Neural cell (in vitro differentiated cells): ENCODE measurements at regions not wholly inside any gene's neighbourhood (a gene's known extent, or its start where the extent isn't known, plus 50 kb on each side); places are given as distances from the start of the nearest gene placed in this dataset.

Experiments used
- H2AFZ ChIP-seq: fragments of 200-600, 300-800 bp; sonication (generic), shearing (Covaris generic); 2 replicates; pipeline ENCODE4 v1.6.0; 2014; ENCODE audit warnings: low read depth, mild to moderate bottlenecking, antibody characterized with exemption, low read length, moderate library complexity
- H3F3A ChIP-seq: fragments of 200-600 bp; shearing (Covaris generic); 2 replicates; pipeline ENCODE4 v1.6.1; 2016; ENCODE audit warnings: mild to moderate bottlenecking, moderate library complexity, mixed read lengths, antibody characterized with exemption, low read length; ENCODE audit not compliant: insufficient read depth, poor library complexity, severe bottlenecking
- H3K27ac ChIP-seq: fragments of 200-600, 300-800 bp; sonication (generic), shearing (Covaris generic); 2 replicates; pipeline ENCODE4 v1.5.1; 2014; ENCODE audit warnings: mild to moderate bottlenecking, low read length, moderate library complexity
- H3K27me3 ChIP-seq: fragments of 300-800, 200-600 bp; sonication (generic), shearing (Covaris generic); 2 replicates; pipeline ENCODE4 v1.6.0; 2014; ENCODE audit warnings: mild to moderate bottlenecking, low read depth, low read length, moderate library complexity; ENCODE audit not compliant: insufficient read depth
- H3K36me3 ChIP-seq: fragments of 300-800, 200-600 bp; sonication (generic), shearing (Covaris generic); 2 replicates; pipeline ENCODE4 v1.5.1; 2014; ENCODE audit warnings: mild to moderate bottlenecking, antibody characterized with exemption, low read length, moderate library complexity; ENCODE audit not compliant: insufficient read depth
- H3K4me2 ChIP-seq: fragments of 300-800, 200-600 bp; sonication (generic), shearing (Covaris generic); 2 replicates; pipeline ENCODE4 v1.6.0; 2014; ENCODE audit warnings: mild to moderate bottlenecking, low read length
- H3K4me3 ChIP-seq: fragments of 300-800, 200-600 bp; sonication (generic), shearing (Covaris generic); 2 replicates; pipeline ENCODE4 v1.5.1; 2014; ENCODE audit warnings: mild to moderate bottlenecking, low read length, moderate library complexity
- H3K79me2 ChIP-seq: fragments of 200-600 bp; shearing (Covaris generic); replicated peaks from 2 replicates; pipeline ENCODE4 v1.6.0; 2014; ENCODE audit warnings: mild to moderate bottlenecking, low read length, moderate library complexity; ENCODE audit not compliant: insufficient read depth
- H3K9ac ChIP-seq: fragments of 300-800, 200-600 bp; sonication (generic), shearing (Covaris generic); 2 replicates; pipeline ENCODE4 v1.6.1; 2016; ENCODE audit warnings: mild to moderate bottlenecking, low read length, mixed read lengths
- H3K9me2 ChIP-seq: fragments of 200-600 bp; shearing (Covaris generic); 2 replicates; pipeline ENCODE4 v1.6.1; 2016; ENCODE audit warnings: mild to moderate bottlenecking, low read length, mixed read lengths; ENCODE audit not compliant: insufficient read depth
- H3K9me3 ChIP-seq: fragments of 200-600, 300-800 bp; sonication (generic), shearing (Covaris generic); 2 replicates; pipeline ENCODE4 v1.6.1; 2016; ENCODE audit warnings: mild to moderate bottlenecking, mixed run types, low read length, moderate library complexity, mixed read lengths
- H4K20me1 ChIP-seq: fragments of 200-600 bp; shearing (Covaris generic); 2 replicates; pipeline ENCODE4 v1.6.1; 2016; ENCODE audit warnings: mild to moderate bottlenecking, mixed run types; ENCODE audit not compliant: insufficient read depth
- EP300 ChIP-seq: fragments of 450-650 bp; conservative IDR thresholded peaks from 2 replicates; pipeline ENCODE4 v1.6.1; 2014; ENCODE audit warnings: antibody characterized with exemption, mild to moderate bottlenecking, moderate library complexity; ENCODE audit not compliant: poor library complexity, severe bottlenecking
- EZH2 ChIP-seq: fragments of 200-600, 300-800 bp; shearing (Covaris generic), sonication (generic); IDR thresholded peaks from 2 replicates; pipeline ENCODE4 v1.6.1; 2014; ENCODE audit warnings: antibody characterized with exemption, low read length, borderline replicate concordance, mild to moderate bottlenecking; ENCODE audit not compliant: insufficient read depth, poor library complexity, severe bottlenecking
- MXI1 ChIP-seq: fragments of 450-650 bp; conservative IDR thresholded peaks from 2 replicates; pipeline ENCODE4 v1.6.1; 2014; ENCODE audit warnings: antibody characterized with exemption, mild to moderate bottlenecking; ENCODE audit not compliant: poor library complexity, severe bottlenecking
- POLR2AphosphoS5 ChIP-seq: IDR thresholded peaks from 2 replicates; pipeline ENCODE4 v1.6.1; 2012
- RAD21 ChIP-seq: fragments of 450-650 bp; conservative IDR thresholded peaks from 2 replicates; pipeline ENCODE4 v1.6.1; 2014; ENCODE audit warnings: antibody characterized with exemption, mild to moderate bottlenecking, moderate library complexity
- SMC3 ChIP-seq: fragments of 450-650 bp; conservative IDR thresholded peaks from 2 replicates; pipeline ENCODE4 v1.6.1; 2014; ENCODE audit warnings: antibody characterized with exemption, mild to moderate bottlenecking, moderate library complexity; ENCODE audit not compliant: poor library complexity
- TAF1 ChIP-seq: IDR thresholded peaks from 2 replicates; pipeline ENCODE4 v1.6.1; 2012; ENCODE audit warnings: low read depth
- TF ChIP-seq, protein P1 (sequence below): IDR thresholded peaks from 2 replicates; pipeline ENCODE4 v1.6.1; 2012; ENCODE audit warnings: borderline replicate concordance
- TF ChIP-seq, protein P2 (sequence below): fragments of 450-650 bp; IDR thresholded peaks from 2 replicates; pipeline ENCODE4 v1.5.1; 2014; ENCODE audit warnings: antibody characterized with exemption, mild to moderate bottlenecking, moderate library complexity; ENCODE audit not compliant: poor library complexity, severe bottlenecking

DNA sequence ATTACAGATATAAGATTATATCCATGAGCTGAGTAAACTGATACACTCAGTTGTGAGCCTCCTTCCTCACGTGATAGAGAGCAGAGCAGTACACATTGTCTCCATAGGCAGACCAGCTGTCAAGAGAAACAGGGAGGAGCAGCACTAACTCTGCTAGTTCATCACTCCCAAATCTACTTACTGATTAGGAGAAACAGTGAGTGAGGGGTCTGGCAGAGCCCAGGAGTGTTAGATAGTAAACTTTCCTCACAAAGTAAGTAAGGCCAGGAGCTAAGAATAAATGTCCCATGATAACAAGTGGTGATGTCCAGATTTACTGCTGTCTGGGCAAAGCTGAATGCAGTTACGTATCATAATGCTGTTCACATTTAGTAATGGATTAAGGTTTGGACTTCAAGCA lies 168.6 kb upstream of the KCNK2 start:
- H3K9ac ChIP-seq: no peak overlapping the region
- no peak overlapping the region for H2AFZ ChIP-seq
- no peak overlapping the region for H3K4me2 ChIP-seq
- H3K27me3 ChIP-seq: no peaks in the 10 kb centered on the region
- H3K36me3 ChIP-seq: no peaks in the 10 kb centered on the region
- no peaks in the 10 kb centered on the region for H3F3A ChIP-seq
- TF ChIP-seq SMC3: no peak
- no peak for TF ChIP-seq TAF1
- no peak for TF ChIP-seq EZH2
- TF ChIP-seq, protein P1, sequence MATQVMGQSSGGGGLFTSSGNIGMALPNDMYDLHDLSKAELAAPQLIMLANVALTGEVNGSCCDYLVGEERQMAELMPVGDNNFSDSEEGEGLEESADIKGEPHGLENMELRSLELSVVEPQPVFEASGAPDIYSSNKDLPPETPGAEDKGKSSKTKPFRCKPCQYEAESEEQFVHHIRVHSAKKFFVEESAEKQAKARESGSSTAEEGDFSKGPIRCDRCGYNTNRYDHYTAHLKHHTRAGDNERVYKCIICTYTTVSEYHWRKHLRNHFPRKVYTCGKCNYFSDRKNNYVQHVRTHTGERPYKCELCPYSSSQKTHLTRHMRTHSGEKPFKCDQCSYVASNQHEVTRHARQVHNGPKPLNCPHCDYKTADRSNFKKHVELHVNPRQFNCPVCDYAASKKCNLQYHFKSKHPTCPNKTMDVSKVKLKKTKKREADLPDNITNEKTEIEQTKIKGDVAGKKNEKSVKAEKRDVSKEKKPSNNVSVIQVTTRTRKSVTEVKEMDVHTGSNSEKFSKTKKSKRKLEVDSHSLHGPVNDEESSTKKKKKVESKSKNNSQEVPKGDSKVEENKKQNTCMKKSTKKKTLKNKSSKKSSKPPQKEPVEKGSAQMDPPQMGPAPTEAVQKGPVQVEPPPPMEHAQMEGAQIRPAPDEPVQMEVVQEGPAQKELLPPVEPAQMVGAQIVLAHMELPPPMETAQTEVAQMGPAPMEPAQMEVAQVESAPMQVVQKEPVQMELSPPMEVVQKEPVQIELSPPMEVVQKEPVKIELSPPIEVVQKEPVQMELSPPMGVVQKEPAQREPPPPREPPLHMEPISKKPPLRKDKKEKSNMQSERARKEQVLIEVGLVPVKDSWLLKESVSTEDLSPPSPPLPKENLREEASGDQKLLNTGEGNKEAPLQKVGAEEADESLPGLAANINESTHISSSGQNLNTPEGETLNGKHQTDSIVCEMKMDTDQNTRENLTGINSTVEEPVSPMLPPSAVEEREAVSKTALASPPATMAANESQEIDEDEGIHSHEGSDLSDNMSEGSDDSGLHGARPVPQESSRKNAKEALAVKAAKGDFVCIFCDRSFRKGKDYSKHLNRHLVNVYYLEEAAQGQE: no peak
- H3K4me3 ChIP-seq: no peak overlapping the region
- no peaks in the 10 kb centered on the region for H3K9me2 ChIP-seq
- H3K79me2 ChIP-seq: no peaks in the 10 kb centered on the region
- no peaks in the 10 kb centered on the region for H4K20me1 ChIP-seq
- no peaks in the 10 kb centered on the region for H3K9me3 ChIP-seq
- no peak overlapping the region for H3K27ac ChIP-seq

DNA sequence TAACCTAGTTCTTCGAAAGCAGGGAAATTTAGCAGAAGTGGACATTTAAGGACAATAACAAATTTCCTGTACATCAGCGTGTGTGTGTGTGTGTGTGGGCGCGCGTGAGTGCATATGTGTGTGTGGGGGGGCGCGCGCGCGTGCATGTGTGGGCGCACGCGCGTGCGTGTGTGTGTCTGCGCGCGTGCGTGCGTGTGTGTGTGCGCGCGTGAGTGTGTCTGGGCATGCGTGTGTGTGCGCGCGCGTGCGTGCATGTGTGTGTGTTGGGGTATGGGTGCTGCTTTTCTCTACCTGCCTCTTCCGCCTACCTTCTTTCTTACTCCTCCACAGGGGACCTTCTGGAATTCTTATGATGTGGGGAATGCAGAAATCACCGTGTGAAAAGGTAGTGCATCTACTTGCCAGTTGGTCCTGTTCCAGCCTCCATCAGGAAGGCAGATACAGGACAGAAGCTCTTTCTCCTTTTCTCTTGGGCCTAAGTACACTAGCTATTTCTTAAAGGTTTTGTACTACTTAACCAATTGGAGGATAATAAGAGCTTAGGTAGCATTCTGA lies 165.4 kb upstream of the KCNK2 start:
- Histone ChIP-seq H3K9me3 (no peaks in the 10 kb centered on the region), H2AFZ (no peak overlapping the region), H3K27me3 (no peaks in the 10 kb centered on the region), H3K79me2 (no peaks in the 10 kb centered on the region), H3K4me3 (no peak overlapping the region), H3K4me2 (no peak overlapping the region), H3K27ac (no peak overlapping the region), H3K9ac (no peak overlapping the region), H3F3A (no peaks in the 10 kb centered on the region), H4K20me1 (no peaks in the 10 kb centered on the region), H3K36me3 (no peaks in the 10 kb centered on the region), H3K9me2 (no peaks in the 10 kb centered on the region)
- no peak for TF ChIP-seq EP300
- TF ChIP-seq SMC3: no peak
- TF ChIP-seq, protein P2, sequence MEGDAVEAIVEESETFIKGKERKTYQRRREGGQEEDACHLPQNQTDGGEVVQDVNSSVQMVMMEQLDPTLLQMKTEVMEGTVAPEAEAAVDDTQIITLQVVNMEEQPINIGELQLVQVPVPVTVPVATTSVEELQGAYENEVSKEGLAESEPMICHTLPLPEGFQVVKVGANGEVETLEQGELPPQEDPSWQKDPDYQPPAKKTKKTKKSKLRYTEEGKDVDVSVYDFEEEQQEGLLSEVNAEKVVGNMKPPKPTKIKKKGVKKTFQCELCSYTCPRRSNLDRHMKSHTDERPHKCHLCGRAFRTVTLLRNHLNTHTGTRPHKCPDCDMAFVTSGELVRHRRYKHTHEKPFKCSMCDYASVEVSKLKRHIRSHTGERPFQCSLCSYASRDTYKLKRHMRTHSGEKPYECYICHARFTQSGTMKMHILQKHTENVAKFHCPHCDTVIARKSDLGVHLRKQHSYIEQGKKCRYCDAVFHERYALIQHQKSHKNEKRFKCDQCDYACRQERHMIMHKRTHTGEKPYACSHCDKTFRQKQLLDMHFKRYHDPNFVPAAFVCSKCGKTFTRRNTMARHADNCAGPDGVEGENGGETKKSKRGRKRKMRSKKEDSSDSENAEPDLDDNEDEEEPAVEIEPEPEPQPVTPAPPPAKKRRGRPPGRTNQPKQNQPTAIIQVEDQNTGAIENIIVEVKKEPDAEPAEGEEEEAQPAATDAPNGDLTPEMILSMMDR: no peak
- no peak for TF ChIP-seq MXI1
- TF ChIP-seq, protein P1: no peak
- TF ChIP-seq POLR2AphosphoS5: no peak
- no peak for TF ChIP-seq TAF1
- no peak for TF ChIP-seq RAD21
- TF ChIP-seq EZH2: no peak
